ENCODE measurements at regions not wholly inside any gene's neighbourhood (a gene's known extent, or its start where the extent isn't known, plus 50 kb on each side); places are given as distances from the start of the nearest gene placed in this dataset.

DNA sequence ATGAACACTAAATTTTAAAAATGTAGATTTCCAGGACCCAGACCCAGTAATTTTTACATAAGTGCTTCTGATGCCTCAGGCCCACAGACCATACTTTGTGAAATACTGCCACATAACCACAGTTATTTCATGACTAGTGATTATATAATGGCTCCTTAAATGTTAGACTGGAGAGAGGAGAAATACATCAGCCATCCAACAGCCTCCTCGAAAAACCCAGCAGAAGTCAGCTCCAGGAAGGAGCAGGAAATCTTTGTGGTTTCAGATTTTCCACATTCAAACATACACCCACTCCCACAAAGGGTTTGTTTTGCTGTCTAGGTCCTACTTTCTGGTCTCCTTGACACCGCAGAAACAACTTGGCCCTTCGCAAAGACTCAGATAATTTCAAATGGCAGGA is 455.2 kb downstream of the DTWD2 start:
- TF ChIP-seq POLR2A (IDR thresholded peaks at IDR 0.05), result no peak
- TF ChIP-seq, protein P1, sequence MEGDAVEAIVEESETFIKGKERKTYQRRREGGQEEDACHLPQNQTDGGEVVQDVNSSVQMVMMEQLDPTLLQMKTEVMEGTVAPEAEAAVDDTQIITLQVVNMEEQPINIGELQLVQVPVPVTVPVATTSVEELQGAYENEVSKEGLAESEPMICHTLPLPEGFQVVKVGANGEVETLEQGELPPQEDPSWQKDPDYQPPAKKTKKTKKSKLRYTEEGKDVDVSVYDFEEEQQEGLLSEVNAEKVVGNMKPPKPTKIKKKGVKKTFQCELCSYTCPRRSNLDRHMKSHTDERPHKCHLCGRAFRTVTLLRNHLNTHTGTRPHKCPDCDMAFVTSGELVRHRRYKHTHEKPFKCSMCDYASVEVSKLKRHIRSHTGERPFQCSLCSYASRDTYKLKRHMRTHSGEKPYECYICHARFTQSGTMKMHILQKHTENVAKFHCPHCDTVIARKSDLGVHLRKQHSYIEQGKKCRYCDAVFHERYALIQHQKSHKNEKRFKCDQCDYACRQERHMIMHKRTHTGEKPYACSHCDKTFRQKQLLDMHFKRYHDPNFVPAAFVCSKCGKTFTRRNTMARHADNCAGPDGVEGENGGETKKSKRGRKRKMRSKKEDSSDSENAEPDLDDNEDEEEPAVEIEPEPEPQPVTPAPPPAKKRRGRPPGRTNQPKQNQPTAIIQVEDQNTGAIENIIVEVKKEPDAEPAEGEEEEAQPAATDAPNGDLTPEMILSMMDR (IDR thresholded peaks at IDR 0.05), result no peak

Measured in Peyer's patch (tissue), 4 donors.